ENCODE measurements at regions not wholly inside any gene's neighbourhood (a gene's known extent, or its start where the extent isn't known, plus 50 kb on each side); places are given as distances from the start of the nearest gene placed in this dataset.

- TF ChIP-seq PHB (CRISPR knock-in tag; IDR thresholded peaks at IDR 0.05) (no peak), HINFP (tag; conservative IDR thresholded peaks at IDR 0.05; ENCODE audit: low read depth) (no peak), SMAD4 (CRISPR knock-in tag; conservative IDR thresholded peaks at IDR 0.05) (no peak), TAF15 (IDR thresholded peaks at IDR 0.05; ENCODE audit: low read depth, low read length) (no peak), TBL1XR1 (IDR thresholded peaks at IDR 0.05; ENCODE audit: low read length in 2 of 2) (no peak), FOSL1 (tag; conservative IDR thresholded peaks at IDR 0.05) (no peak), FOXP4 (CRISPR knock-in tag; IDR thresholded peaks at IDR 0.05; ENCODE audit: borderline replicate concordance) (no peak), E2F8 (IDR thresholded peaks at IDR 0.05; ENCODE audit: low read depth, partially characterized antibody) (no peak)
Observed at GRCh38 chr11:97854357-97854756, 1166.4 kb upstream of the CNTN5 start (continued).

Data from K562 (cell line).